ENCODE measurements at regions not wholly inside any gene's neighbourhood (a gene's known extent, or its start where the extent isn't known, plus 50 kb on each side); places are given as distances from the start of the nearest gene placed in this dataset.

DNA sequence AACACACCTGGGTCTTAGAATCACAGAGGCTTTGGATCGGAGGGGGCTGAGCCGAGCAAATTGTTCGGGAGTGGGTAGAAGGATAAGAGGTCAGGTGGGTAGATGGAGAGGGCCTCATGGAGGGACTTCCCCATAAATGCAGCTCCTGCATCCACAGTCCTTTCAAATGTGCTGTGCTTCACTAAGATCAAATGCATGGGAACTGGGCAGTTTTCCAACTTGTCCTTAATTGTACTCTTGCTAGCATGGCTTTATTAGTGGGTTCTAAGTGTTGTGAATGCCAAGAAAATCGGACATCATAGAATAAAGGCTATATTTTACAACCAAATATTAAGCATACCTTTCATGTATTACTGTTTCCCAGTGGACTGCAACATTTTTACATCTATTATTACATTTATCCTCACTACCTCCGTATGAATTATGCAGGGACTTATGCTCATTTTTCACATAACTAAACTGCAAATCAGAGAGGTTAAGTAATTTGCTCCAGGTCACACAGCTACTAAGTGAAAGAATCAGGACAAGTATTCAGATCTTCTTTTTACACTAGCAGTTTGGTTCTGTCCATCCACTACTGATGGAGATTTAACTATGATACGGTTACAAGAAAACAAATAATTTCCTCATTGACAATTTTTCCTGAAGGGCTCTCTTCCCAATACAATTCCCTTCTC, 174.5 kb upstream of the RUNX1 start:
- no peak overlapping the region for H3K4me3 ChIP-seq (ENCODE audit: low read depth, low read length)
- POLR2A ChIA-PET = interaction anchor here (0.7 kb wide), 1 partner anchor 213 kb away, joined by 3 read pairs; no protein-coding TSS in a partner anchor
- DNase-seq (ENCODE audit: low read depth, low spot score) = no peak
- TF ChIP-seq, protein P1, sequence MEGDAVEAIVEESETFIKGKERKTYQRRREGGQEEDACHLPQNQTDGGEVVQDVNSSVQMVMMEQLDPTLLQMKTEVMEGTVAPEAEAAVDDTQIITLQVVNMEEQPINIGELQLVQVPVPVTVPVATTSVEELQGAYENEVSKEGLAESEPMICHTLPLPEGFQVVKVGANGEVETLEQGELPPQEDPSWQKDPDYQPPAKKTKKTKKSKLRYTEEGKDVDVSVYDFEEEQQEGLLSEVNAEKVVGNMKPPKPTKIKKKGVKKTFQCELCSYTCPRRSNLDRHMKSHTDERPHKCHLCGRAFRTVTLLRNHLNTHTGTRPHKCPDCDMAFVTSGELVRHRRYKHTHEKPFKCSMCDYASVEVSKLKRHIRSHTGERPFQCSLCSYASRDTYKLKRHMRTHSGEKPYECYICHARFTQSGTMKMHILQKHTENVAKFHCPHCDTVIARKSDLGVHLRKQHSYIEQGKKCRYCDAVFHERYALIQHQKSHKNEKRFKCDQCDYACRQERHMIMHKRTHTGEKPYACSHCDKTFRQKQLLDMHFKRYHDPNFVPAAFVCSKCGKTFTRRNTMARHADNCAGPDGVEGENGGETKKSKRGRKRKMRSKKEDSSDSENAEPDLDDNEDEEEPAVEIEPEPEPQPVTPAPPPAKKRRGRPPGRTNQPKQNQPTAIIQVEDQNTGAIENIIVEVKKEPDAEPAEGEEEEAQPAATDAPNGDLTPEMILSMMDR (IDR thresholded peaks at IDR 0.05; ENCODE audit: insufficient read depth, low read length, missing control alignments) = no peak
- CTCF ChIA-PET = interaction anchor here (1.3 kb wide), 1 partner anchor 15 kb away, joined by 3 read pairs; no protein-coding TSS in a partner anchor

DNA sequence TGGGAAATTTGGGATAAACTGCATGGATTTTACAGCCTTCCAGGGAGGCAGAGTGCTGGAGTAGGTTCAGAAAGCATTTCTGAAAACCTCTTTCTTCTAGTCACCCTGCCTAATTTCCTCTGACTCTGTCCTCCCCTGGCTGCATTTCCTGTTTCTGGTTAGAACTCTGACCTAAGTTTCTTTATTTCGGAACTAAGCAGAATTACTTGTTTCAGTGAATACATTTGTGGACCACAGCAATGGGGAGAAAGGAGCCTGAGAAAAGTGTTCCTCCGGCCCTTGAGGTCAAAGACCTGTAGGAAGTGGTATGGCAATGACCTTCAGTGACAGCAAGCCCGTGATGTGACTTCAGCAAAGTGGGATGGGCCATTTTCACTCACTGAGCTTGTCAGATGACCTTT, 173.4 kb upstream of the RUNX1 start:
- ChIA-PET CTCF (no interaction called here), POLR2A (interaction anchor here (0.7 kb wide), 1 partner anchor 212 kb away, joined by 3 read pairs; no protein-coding TSS in a partner anchor)
- no peak for DNase-seq (ENCODE audit: low read depth, low spot score)

DNA sequence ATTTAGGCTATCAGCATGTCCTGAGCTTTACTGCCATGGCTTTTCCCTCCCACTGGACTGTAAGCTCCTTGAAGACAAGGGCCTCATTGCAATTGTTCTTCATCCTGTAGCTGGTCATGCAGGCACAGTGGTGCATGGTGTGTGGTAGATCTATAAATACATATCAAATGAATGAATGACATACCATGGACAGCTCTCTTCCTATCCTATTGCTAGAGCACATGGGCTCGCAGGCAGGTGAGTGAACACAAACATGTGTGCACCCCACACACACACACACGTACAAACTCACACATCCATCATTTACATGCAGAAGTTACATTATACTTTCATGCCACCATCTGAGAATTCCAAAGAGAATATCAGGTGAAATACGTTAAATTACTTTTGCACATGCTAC, 172.9 kb upstream of the RUNX1 start:
- POLR2A ChIA-PET = no interaction called here
- TF ChIP-seq, protein P1 (IDR thresholded peaks at IDR 0.05; ENCODE audit: insufficient read depth, low read length, missing control alignments) = no peak
- H3K4me3 ChIP-seq (ENCODE audit: low read depth, low read length) = no peak overlapping the region
- CTCF ChIA-PET = no interaction called here
- DNase-seq (ENCODE audit: low read depth, low spot score) = no peak

More for the DNA sequence above, 173.4 kb upstream of the RUNX1 start:
- H3K4me3 ChIP-seq (ENCODE audit: low read depth, low read length) = no peak overlapping the region
- TF ChIP-seq, protein P1 (IDR thresholded peaks at IDR 0.05; ENCODE audit: insufficient read depth, low read length, missing control alignments) = no peak

DNA sequence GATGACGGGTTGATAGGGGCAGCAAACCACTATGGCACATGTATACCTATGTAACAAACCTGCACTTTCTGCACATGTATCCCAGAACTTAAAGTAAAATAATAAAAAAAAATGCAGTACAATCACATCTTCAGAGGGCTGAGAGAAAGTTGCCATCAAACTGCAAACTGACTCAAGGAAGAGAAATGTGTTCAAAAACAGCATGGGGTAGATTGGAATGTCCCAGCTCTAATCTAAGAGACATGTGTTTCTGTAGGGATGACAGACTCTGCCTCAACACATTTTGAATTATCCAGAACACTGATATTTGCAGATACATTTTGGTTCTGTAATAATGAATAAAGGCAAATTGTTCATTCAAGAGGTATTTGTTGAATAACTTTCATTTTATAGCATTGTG, 171.2 kb upstream of the RUNX1 start:
- H3K4me3 ChIP-seq (ENCODE audit: low read depth, low read length) = no peak overlapping the region
- DNase-seq (ENCODE audit: low read depth, low spot score) = no peak
- ChIA-PET CTCF (no interaction called here), POLR2A (no interaction called here)
- TF ChIP-seq, protein P1 (IDR thresholded peaks at IDR 0.05; ENCODE audit: insufficient read depth, low read length, missing control alignments) = no peak

DNA sequence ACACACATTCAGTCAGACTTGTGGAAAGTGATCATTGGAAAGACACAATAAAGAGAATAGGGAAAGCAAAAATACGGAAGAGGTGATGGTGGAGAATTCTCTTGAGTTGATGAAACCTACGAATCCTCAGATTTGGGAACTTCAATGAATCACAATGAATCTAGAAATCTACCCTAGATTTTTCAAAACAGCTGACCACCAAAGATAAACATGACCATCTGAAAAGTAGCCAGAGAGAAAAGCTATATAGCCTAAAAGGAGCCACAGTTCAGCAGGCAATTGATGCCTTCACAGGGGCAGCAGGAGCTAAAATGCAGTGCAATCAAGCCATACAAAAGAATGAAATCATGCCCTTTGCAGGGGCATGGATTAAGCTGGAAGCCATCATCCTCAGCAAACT, 170.6 kb upstream of the RUNX1 start:
- no peak for DNase-seq (ENCODE audit: low read depth, low spot score)
- no peak overlapping the region for H3K4me3 ChIP-seq (ENCODE audit: low read depth, low read length)
- ChIA-PET POLR2A (no interaction called here), CTCF (no interaction called here)
- TF ChIP-seq, protein P1 (IDR thresholded peaks at IDR 0.05; ENCODE audit: insufficient read depth, low read length, missing control alignments) = no peak

DNA sequence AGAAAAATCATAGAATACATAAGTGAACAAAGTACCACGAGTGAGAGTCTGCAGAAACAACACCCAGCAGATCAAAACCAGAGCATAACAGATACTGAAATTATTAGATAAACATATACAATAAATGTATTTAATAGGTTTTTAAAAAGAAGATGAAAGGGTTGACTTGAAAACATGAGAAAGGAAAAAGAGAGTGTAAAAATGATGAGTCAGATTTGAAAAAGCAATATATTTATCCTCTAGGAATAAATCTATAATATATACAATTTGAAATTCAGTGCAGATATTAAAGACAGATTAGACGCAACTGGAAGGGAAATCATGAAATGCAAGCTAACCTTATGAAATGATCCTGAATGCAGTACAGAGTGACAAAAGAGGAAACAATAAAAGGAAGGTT, 170.2 kb upstream of the RUNX1 start:
- ChIA-PET POLR2A (no interaction called here), CTCF (no interaction called here)
- TF ChIP-seq, protein P1 (IDR thresholded peaks at IDR 0.05; ENCODE audit: insufficient read depth, low read length, missing control alignments) = no peak

More for the DNA sequence above, 170.2 kb upstream of the RUNX1 start:
- DNase-seq (ENCODE audit: low read depth, low spot score) = no peak
- no peak overlapping the region for H3K4me3 ChIP-seq (ENCODE audit: low read depth, low read length)

Data from AG04449 (cell line).